ENCODE measurements at regions not wholly inside any gene's neighbourhood (a gene's known extent, or its start where the extent isn't known, plus 50 kb on each side); places are given as distances from the start of the nearest gene placed in this dataset.
"Not testable (repeated sequence)": the region's sequence is repeated elsewhere in the genome, so short reads cannot be mapped to it uniquely, and the experiment has no call there.

DNA sequence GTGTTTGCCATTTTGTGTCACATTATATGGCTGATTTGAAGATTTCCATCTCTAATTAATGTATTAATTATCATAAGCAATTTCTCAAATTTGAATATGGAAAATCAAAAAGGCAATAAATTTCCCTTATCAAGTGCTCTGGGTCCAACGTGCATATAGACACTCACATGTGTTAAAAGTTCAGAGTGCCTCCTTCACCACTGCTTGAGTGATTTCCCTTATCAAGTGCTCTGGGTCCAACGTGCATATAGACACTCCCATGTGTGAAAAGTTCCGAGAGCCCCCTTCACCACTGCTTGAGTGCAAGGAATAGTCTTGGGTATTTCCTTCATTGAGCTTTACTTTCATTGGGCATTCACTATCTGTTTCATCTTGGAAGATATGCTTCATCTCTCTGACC lies 421.0 kb upstream of the ZNF717 start:
- DNase-seq: no peak

DNA sequence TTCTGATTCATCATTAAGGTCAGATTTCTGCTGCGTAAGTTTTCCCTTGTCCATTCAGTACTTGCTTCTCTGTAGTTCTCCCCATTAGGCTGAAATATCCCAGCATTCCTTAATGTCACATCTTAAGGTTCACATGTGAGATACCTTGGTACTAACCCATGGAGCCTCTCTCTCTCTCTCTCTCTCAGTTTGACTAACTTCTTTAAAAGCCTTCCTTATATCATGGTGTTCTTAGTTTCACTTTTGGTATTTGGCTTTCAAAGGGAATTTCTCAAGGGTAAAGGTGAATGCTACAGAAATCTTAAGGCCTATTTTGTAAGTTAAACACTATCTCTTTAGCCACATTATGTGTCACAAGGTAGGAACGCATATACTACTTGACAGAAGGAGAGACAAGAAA lies 427.3 kb upstream of the ZNF717 start:
- no peak for DNase-seq

DNA sequence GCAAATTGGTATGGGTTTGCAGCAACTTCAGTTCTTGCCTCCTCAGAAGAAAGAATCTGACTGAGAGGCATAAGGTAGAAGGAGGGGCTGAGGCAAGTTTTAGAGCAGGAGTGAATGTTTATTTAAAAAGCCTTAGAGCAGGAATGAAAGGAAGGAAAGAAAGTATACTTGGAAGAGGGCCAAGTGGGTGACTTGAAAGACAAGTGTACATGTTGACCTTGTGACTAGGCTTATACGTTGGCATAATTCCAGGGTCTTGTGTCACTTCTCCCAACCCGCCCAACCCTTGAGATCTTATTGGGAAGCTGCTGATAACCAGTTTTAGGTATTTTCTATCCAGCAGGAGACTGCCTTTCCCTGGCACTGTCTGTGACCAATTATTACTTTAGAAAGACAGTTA lies 436.9 kb upstream of the ZNF717 start:
- no peak for DNase-seq

DNA sequence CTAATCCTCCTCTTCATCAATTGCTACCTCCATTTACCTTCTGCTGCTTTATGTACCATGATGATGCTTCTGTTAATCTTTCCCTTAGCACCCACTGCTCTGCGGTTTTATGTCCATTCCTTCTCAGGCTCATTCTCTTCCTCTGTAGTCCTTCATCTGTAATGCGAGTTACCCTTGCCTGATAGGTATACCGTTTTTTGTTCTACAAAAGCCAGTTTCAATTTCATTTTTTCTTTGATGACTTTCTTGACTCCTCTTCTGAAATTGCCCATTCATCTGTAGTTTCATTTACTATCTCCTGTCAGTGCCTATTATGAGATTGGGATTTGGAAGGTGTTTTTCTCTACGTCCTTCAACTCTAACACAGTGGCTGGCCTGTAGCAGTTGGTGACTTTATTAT lies 445.9 kb upstream of the ZNF717 start:
- no peak for DNase-seq

DNA sequence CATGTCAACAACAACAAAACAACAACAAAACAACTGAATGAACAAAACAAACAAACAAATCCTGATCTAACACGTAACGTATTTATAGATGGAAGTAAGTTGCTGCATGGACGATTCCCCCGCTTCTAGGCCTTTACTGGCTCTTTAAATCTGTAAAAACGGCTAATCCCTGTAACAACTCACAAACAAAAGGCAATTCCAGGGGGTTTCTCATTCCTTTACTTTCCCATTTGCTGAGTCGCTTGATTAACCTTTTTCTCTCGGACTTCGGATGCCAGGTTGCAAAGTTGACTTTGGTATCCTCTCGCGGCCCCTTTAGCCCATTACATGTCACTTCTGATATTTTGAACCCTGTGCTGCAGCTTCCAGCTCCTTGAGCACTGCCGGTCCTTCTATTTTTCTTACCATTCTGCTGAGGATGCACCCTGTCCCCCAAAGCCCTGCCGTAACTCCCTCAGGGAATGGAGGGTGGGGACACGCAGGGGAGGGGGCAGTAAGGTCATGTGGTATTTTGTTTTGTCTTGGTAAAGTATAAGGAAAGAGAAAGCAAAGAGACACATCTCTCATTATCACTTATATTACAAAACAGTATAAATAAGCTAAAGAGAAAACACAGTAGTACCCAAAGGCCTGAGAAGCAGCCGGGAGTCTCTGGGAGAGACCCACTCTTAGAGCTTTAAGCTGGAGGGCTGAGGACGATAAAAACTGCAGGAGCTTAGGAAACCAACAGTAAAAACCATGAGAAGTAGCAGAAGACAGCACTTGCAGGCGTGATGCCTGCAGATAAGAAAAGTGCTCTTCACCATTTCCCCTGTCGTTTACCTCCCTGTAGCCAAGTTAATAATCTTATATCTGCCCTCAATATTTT lies 457.8 kb upstream of the ZNF717 start:
- no peak for DNase-seq

DNA sequence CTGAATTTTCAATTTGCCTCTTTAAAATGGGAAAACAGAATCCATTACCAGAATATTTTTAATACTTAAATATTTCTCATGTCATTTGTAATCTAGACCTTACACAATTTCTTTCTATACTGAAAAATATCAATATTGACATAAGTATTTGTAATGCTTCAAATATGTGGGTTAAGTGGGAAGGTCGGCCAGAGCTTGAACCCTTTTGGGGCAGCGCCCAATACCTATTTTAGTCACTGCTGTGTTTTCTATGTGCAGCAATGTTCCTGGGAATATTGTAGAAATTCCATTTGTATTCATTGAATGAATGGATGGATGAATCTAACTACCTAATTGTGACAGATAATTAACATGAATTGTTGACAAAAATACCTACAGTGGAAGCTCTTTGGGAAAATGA lies 459.7 kb upstream of the ZNF717 start:
- no peak for DNase-seq

DNA sequence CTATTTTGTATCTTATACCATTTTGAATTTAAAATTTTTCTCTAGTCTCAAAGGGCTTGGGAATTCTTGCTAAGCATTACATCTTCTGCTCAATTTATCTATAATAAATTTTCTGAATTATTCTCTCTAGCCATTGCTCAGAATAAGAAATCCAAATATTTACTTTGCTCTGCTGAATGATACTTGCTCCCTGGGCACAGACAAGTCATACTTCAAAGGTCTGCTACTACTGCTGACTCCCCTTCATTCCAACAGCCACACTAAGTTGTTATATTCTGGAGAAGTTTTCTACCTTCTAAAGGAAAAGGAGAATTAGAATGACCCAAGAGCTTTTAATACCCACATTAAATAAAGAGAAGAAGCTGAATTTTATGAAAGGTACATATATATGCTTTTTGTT lies 460.3 kb upstream of the ZNF717 start:
- no peak for DNase-seq

DNA sequence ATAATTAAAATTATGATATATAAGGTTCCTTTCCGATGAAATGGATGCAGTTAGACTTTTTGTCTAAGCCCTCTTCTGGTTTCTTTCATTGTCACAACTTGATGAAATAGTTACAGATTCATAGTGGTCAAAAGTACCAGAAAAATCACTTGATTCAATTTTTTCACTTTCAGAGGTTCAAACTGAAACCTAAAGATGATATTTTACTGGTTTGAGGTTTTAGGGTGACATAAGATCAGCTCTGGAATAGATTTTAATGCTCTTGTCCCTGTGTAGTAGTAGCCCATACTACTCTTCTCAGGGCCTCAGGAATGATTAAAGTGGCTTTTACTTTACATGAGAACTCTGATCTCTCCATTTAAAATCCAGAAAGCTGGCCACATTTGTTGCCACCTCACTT lies 479.1 kb upstream of the ZNF717 start:
- no peak for DNase-seq

DNA sequence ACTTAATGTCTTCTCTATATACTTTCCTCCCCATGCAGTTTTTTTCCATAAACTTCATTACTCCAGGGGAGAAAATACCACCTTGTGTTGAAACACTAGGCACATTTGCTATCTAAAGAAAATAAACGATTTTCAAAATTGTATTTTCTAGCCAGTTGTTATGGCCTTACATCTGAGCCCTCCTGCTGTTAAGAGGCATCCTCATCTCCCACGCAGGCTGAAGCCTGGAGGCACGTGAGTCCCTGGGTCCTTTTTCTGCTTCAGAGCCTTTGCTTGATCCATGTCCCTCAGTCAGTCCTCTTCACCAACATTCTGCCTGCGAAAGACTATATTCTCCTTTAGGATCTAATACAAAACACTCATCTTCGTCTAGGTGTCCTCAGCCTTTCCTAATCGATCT lies 479.6 kb upstream of the ZNF717 start:
- no peak for DNase-seq

DNA sequence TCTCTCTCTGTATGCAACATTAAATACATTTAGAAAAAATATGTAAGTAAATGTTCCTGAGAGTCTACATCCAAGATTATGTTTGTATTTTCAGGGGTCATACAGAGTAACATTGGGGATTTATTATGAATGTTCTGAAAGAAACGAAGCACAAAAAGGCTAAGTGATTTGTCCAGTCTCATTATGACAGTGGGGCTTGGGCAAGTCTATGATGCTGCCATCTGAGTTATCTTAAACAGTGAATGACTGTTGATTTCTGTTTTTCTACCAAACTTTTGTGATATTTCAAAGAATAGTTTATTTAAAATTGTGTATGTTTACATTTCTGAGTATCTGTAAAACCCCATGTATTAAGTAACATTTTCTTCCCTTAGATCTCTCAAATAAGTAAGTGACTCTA lies 481.2 kb upstream of the ZNF717 start:
- no peak for DNase-seq

DNA sequence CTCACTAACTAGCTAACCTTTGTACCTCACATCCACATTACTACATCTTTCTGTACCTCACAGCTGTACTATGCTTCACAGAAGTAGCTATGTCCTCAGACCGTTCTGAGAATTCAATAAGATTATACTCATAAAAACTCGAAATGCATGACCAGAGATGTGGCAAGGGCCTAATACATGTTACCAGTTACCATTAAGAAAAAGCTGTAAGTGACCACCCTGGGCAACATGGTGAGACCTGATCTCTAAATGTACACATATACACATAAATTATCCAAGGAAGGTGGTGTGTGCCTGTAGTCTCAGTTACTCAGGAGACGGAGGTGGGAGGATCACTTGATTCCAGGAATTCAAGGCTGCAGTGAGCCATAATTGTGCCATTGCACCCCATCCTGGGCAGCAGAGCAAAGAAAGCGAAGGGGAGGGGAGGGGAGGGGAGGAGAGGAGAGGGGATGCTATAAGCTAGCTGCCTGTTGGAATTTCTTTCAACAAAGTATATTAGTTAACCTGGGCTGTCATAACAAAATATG lies 482.6 kb upstream of the ZNF717 start:
- no peak for DNase-seq

DNA sequence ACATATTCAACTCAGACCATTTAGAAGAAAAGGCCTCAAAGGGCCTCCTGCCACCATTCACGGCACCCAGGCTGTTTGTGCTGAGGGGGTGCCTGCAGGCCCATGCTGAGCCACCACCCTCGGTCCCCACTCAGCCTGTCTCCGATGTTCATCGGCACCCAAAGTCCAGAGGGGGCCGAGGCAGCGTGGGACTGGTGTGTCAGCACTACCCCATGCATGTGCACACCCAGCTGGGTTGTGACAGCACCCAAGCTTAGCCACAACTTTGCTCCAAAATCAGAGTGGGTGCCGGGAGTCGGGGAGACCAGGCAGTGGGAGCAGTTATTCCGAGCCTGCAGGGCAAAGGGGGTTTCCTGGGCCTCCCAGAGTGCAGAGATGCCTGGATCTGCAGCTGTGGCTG lies 508.5 kb upstream of the ZNF717 start:
- no peak for DNase-seq

DNA sequence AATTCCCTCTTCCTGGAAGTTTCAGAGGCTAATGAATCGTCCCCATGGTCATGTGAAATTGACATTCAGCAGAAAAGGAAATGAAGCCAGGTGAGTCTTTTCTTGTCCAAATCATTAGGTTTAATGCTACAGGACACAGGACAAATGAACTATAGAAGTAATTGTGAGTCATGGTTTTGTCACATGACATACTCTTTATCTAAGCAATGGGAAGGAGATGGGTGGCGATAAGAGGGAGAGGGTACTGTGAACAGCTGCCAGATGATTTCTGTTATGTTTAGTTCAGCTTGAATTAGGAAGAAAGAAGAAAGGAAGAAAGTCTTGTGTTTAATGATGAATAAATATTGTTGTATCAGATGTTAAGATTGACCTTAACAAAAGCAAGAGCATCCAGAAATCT lies 515.4 kb upstream of the ZNF717 start:
- no peak for DNase-seq

DNA sequence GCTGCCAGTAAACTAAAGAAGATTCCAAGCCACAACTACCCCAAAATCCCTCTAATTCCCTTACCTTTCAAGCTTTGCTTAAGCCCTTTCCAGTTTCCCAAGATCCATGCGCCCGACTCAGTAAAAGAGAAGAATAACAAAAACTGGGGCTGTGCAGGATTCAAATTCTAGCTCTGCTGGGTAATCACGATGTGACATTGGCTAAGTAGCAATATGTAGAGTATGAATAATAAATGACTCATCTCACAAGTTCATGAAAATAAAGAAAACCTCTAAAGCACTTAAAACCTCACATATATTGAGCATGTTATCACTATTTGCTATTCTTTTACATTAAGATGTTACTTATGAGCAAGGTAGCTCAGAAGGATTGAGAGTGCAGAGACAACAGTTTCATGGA lies 522.2 kb upstream of the ZNF717 start:
- no peak for DNase-seq

DNA sequence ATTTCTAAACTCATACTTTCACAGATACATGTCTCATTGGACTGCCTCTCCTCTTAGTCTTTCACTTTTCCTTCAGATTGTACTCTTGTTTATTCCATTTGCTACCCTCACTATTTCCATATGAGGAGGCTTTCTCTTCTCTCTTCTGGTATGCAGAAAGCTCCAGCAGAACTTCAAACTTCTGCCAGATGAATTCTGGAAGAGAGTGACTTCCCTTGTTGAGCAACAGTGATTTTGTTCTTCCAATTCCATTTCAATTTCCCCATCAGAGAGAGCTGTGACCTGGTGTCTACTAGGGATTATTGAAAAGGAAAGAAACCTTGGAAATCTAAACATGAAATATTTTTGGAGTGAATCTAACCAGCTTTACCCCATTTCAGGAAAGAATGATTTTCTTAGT lies 523.2 kb upstream of the ZNF717 start:
- no peak for DNase-seq

DNA sequence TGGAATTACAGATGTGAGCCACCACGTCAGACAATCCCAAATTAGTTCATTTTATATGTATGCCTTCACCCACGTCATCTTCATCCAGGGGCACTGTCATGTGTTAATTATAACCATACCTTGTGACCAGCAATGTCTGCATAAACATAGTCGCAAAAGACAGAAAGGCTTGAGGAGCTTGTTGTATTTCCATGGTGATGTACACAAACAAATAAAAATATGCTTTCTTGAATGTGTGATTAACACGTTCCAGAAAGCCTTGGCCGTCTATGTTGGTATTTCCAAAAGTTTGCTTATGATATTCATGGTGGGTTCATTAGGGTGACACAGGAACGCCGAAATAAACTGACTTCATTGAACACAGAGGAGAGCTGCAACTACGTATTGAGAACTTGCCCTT lies 524.7 kb upstream of the ZNF717 start:
- no peak for DNase-seq

DNA sequence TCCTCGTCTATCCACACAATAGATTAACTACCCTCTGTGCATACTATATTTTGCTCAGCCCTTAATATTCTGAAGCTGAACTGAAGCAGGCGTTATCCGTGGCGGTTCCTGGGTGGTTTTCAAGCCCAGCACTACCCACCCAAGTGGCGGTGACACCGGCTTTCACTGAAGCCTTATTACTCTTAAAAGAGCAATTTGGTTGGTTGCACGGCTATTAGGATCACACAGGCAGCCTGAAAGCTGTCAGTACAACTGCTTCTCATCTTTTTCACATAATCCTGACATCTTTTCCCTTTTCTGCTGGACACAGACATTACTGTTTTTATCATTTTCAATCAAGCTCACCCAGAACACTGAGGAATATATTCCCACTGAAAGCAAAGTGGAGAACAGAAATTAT lies 525.3 kb upstream of the ZNF717 start:
- DNase-seq: no peak

DNA sequence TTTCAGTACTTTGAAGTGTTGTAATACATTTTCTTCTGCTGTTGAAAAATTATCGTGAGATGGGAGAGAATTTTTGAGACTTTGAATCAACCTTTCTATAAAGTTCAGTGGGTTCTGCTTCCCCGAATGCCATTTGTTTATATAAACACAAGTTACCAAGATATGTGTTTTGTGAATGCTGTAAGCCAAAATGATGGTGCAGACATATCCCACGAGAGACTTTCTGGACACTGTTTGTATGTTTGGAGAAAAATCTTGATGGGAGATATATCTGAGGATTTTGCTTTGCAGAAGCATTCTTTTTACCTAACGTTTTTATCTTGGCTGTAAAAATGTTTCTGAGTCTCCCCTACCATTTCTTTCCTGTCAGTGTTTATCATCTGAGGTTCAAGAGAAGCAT lies 526.6 kb upstream of the ZNF717 start:
- DNase-seq: no peak

DNA sequence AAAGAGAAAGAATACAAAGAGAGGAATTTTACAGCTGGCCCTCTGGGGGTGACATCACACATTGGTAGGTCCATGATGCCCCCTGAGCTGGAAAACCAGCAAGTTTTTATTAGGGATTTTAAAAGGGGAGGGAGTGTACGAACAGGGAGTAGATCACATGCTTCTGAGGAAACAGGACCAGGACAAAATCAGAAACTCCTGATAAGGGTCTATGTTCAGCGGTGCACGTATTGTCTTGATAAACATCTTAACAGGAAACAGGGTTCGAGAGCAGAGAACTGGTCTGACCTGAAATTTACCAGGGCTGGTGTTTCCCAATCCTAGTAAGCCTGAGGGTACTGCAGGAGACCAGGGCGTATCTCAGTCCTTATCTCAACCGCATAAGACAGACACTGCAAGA lies 530.6 kb upstream of the ZNF717 start:
- DNase-seq: not testable (repeated sequence)

DNA sequence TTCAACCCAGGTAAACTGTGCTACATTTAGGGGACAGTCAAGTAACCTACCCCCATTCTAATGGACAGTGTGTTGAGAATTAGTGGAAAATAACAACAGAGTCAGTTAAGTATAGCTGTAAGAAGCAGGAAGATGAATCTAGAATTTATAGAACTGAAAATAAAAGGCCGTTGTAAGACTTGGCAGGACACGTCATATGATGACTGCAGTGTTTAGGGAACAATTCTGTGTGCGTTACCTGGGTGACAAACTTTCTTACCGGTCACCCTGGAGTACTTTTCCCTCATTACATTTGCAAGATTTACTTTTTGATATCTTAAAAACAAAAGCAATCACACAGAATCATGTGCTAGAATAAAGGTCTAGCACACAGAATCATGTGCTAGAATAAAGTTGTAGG lies 536.3 kb upstream of the ZNF717 start:
- no peak for DNase-seq

DNA sequence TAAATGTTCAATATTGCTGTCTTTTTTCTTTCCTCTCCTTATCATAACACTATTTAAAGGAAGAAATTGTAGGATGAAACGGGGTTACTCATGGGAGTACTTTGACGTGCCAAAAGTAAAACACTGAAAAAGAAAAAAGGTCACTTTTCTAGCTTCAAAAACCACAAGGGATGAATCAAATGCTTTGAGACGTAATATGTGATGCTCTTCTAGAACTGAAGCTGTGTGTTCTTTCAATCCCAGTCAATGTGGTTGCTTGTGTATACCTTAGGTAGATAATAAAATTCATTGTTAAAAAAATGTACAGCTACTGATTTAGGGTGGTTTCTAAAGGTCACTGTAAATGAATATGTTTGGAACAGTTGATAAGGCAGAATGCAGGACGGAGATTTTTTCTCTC lies 538.8 kb upstream of the ZNF717 start:
- DNase-seq: no peak

DNA sequence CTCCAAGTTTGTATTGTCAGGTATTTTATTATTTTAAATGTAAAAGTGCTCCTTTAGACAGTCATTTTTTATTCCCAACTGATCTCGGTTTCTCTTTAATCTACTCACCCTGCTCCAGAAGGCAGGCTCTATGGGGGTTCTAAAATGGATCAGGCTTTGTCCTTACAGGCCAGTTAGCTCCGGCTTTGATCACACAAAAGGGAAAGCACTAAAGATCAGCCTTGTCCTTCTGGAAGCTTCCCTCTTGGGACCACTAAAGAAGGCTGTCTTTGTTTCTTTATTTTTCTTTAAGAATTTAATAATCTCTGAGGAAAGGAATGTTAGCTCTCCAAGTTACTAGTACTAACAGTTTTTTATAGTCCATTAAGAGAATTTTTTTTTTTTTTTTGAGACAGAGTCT lies 560.5 kb upstream of the ZNF717 start:
- no peak for DNase-seq

DNA sequence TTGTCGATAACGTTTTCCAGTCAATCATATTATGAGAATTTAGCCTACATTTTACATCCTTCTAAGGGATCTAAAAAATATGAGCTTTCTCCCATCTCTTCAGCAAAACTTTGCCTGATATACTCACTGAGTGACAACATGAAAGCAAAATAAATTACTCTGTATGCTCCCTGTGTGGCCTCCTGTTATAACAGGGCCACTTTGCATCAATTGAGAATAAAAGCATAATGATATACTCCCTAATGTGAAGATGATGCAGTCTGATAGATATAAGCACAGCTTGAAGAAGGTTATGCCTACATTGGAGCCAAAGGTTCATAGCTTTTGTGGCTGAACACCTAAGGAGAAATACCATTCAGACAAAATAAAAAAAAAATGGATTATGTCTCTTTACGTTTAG lies 561.3 kb upstream of the ZNF717 start:
- no peak for DNase-seq

DNA sequence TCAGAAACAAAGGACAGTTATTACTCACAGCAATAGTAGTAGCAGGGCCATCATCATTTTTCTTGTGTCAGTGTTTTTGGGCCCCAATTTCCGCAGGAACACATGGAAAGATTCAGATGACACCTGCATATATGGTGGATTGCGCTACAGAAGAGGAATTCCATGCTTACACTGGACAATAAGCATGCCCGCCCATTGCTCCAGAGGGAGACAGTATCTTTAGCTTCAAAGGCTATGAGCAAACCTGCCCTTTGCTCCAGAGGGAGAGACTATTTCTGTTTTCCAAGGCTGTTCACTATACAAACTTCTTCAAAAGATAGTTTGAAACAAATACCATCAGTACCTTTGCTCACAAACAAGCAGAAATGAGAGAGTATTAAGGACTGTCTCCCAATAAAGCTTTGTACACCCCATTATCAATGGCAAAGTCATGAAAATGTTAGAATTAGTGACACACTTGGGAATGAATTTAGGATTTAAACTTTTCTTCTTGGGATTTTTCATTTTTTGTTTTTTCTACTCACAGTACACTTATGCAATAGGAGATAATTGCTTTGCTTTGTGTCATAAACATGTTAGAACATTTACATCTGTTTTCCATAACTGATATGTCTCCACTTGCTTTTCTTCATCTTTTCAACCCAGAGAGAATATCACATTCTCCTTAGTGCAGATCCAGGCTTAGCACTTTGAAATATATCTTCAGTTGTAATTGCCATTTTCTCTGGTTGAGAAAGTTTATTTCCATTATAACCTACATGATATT lies 564.5 kb upstream of the ZNF717 start:
- no peak for DNase-seq
